ENCODE measurements at regions not wholly inside any gene's neighbourhood (a gene's known extent, or its start where the extent isn't known, plus 50 kb on each side); places are given as distances from the start of the nearest gene placed in this dataset.

DNA sequence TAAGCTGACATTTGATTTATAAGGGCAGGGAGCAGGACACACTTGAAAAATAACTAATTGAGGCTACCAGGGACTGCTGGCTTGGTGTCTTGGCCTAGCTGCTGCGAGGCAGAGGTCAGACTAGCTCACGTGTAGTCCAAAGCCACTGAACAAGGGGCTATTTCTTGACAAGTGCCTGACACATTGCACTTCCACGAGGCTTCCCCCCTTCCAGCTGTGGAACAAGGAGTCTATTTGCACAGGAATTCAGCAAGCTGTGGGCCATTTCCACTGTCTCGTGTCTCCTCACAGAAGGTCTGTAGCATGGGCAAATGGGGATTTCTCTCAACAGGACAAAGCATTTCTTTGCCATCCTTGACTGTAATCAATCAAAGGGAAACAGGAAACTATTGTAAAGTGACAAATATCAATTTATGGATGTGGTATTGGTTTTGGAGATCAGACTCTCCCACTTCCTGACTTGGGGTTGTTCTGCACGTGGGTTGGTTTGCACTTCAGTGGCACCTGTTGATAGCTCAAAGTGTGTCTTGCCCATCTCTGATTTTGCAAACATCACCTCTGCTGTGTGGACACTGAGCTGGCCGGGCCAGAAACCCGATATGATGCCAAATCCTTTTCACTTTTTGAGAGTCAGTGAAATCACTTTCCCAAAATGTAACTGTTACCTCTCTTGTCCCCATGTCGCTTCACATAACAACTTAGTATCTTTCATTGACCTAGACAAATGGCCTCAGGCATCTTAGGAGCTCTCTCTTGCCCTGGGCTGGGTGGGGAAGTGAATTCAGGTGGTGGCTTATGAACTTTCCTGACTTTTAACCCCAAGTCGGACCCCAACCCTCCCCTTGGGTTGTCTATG is 107.4 kb upstream of the MAMLD1 start:
- TF ChIP-seq, protein P1, sequence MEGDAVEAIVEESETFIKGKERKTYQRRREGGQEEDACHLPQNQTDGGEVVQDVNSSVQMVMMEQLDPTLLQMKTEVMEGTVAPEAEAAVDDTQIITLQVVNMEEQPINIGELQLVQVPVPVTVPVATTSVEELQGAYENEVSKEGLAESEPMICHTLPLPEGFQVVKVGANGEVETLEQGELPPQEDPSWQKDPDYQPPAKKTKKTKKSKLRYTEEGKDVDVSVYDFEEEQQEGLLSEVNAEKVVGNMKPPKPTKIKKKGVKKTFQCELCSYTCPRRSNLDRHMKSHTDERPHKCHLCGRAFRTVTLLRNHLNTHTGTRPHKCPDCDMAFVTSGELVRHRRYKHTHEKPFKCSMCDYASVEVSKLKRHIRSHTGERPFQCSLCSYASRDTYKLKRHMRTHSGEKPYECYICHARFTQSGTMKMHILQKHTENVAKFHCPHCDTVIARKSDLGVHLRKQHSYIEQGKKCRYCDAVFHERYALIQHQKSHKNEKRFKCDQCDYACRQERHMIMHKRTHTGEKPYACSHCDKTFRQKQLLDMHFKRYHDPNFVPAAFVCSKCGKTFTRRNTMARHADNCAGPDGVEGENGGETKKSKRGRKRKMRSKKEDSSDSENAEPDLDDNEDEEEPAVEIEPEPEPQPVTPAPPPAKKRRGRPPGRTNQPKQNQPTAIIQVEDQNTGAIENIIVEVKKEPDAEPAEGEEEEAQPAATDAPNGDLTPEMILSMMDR (IDR thresholded peaks at IDR 0.05) = no peak
- no peak for TF ChIP-seq POLR2AphosphoS5 (IDR thresholded peaks at IDR 0.05)
